HG03565 (cell line): ENCODE measurements at regions not wholly inside any gene's neighbourhood (a gene's known extent, or its start where the extent isn't known, plus 50 kb on each side); places are given as distances from the start of the nearest gene placed in this dataset.
"Not testable (repeated sequence)": the region's sequence is repeated elsewhere in the genome, so short reads cannot be mapped to it uniquely, and the experiment has no call there.

Experiments
- ATAC-seq: cut with Tn5 transposase; IDR thresholded peaks from one replicate; pipeline ENCODE4 v1.9.1; 2021; ENCODE audit warnings: mild to moderate bottlenecking, moderate library complexity; ENCODE audit not compliant: unreplicated experiment

DNA sequence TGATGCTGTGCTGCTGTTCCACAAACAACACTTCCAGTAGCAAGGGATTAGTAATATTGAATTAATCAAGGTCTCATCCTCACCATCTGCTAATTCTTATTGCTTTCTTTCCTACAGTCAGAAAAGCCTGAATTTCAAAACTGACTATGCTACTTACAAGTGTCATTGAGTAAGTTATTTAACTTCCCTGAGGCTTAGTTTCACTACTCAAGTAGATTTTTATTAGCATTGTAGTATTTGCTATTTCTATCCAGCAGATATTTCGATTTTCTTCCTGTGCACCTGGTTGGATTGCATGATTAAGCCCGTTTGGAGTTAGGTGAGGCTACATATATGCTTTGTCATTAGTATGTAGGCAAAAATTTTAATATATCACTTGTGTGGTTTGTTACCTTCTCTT is 591.5 kb downstream of the TRHDE start:
- ATAC-seq, result no peak

DNA sequence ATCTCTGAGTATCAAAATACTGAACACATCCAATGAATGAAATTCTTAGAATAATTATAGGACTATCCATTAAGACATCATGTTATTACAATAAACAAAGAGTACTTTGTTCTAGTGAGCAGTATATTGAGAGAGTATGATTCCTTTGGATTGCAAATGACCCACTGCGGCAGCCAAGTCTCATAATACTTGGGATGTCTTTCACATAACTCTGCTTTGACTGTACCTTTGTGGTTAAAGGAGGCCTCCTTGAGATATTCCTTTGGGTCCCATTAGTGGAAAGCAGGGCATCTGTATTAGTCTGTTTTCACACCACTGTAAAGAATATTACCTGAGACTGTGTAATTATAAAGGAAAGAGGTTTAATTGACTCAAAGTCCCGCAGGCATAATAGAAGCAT is 593.8 kb downstream of the TRHDE start:
- no peak for ATAC-seq

DNA sequence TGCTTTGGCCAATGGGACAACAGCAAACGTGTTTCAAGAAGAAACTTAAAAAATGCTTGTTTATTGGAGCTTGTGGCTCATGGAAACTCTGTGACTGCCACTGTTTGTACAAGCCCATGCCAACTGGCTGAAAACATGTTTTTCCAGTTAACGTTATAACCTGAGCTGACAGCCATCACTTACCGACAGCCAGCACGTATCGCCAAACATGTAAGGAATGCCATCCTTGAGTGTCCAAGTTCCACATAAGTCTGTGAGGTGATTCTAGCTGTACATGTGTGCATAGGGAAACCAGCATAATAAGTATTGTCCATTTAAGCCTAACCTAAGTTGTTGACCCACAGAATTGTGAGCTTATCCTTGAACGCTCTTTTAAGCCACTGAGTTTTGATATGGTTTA is 596.9 kb downstream of the TRHDE start:
- no peak for ATAC-seq

DNA sequence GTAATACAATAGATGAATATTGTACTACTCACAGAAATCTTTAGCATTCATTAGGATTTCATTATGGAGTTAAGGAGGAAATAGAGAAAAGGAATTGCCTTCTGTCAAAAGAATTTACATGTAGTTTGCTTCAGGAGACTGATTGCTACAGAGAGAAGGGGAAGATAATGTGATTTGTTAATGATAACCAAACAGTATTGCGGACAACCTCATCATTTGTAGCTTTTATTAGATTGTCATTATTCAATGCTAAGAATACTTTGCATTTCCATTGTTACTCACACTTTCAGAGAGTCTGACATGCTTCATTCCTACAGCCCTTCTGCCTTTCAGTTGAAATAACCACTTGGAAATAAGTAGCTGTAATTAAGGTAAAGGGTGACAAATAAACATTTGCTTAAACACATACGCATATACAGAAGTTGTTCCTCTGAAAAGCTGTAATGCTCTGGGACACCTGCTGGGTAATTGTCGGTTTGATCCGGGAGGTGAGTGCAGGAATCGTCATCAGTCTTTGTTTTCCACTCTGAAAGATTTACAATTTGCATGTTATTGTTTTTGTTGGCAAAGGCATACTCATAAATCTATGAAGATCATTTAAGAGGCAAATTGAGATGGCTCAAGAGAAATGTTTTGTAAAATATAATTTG is 600.2 kb downstream of the TRHDE start:
- no peak for ATAC-seq

DNA sequence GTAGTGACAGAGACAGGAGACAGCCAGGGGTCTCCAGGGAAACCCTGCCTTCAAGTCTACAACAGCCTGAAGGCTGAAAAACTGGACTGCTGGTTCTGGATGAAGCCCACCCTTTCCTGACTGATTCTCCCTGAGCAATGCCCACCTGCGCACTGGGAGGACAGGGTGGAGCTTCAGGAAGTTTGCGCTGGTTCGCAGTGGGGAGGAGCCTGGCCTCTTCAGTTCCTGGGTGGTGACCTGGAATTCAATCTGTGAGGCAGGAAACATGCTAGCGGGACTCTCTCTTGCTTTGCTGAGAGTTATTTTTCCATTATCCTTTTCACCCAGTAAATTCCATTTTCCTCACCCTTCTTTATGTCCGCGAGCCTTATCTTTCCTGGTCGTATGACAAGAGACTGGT is 600.8 kb downstream of the TRHDE start:
- no peak for ATAC-seq

DNA sequence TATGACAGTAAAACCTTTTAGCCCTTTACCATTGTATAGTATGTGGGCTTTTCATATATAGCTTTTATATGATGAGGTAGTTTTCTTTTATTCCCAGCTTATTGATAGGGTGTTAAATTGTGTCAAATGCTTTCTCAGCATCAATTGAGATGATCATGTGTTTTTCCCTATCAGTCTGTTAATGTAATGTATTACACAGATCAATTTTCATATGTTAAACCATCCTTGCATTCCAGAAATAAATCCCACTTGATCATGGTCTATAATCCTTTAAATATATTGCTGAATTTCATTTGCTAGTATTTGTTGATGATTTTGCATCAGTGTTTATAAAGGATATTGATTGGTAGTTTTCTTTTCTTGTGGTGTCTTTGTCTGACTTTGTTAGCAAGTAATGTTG is 603.9 kb downstream of the TRHDE start:
- ATAC-seq, result no peak

DNA sequence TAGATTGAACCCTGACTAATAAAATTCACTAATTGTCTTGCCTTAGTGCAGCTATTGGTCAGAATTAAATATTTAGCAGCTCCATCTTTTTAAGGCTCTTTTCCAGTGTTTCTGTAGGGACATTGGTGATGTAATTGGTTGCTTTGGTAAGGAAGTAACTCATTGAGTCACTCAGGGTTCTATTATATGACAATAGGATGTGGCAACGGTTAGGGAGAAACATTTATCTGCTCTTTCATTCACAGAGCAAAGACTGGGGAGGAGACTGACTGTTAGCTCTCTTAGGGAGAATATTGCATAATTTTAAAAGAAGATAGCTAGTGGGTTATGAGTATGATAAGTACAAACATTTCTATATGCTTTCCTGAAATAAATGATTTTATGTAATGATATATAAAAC is 616.5 kb downstream of the TRHDE start:
- ATAC-seq, result no peak

DNA sequence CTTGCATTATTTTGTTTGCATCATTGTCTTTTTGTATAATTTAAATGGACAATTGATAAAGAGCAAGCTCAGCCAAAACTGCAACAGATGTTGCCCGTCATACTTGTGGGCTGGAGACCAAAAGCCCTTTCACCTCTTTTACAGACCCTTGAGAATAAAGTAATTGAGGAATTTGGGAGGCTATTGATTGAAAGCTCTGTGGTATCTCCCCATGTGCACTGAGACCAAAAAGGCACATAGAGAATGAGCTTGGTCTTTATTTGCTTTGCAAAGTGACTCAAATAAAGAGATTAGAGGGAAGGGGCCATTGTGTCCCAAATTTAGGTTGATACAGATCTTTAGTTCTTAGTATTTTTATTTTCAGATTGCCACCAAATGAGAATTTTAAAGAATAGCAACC is 617.6 kb downstream of the TRHDE start:
- ATAC-seq, result no peak

DNA sequence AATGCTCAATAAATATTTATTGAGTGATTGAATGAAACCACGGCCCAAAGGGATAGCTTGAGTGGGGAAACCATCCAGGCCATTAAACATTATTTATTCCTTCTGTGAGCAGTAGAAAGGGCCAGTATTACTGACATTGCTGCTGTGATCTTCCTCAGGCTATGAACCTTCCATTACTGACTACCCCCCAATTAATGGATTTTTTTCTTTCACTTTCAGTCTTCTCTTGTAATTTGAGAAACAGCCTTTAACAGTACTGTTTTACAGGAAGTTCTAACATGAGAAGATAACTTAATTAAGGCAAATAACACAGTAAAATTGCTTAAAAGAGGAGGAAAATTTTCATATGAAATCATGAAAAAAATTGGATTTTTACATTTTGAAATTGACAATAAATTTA is 629.5 kb downstream of the TRHDE start:
- no peak for ATAC-seq

DNA sequence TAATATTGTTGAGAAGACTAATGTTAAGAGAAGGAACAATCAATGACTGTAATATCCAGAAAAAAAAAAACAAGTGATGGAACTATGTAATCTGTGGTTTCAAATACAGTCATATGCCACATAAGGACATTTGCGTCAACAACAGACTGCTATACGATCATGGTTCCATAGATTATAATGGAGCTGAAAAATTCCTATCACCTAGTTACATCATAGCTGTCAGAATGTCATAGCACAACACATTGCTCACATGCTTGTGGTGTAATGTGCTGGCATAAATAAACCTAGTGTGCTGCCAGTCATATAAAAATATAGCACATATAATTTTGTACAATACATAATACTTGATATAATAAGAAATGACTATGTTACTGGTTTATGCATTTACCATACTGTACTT is 653.5 kb downstream of the TRHDE start:
- ATAC-seq, result no peak

DNA sequence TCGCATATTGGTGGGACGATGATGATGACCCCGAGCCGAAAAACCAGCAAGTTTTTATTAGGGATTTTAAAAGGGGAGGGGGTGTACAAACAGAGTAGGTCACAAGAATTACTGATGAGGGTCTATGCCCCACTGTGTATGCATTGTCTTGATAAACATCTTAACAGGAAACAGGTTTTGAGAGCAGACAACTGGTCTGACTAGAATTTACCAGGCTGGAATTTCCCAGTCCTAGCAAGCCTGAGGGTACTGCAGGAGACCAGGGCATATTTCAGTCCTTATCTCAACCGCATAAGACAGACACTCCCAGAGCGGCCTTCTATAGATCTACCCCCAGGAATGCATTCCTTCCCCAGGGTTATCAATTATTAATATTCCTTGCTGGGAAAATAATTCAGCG is 659.7 kb downstream of the TRHDE start:
- not testable (repeated sequence) for ATAC-seq

DNA sequence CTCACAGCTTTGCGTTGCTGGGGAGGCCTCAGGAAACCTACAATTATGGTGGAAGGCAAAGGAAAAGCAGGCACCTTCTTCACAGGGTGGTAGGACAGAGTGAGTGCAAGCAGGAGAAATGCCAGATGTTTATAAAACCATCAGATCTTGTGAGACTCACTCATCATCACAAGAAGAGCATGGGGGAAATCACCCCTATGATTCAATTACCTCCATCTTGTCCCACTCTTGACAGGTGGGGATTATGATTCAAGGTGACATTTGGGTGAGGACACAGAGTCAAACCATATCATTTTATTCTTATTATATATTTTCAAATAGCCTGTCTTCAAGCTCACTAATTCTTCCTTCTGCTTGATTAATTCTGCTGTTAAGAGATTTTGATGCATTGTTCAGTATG is 665.3 kb downstream of the TRHDE start:
- no peak for ATAC-seq

DNA sequence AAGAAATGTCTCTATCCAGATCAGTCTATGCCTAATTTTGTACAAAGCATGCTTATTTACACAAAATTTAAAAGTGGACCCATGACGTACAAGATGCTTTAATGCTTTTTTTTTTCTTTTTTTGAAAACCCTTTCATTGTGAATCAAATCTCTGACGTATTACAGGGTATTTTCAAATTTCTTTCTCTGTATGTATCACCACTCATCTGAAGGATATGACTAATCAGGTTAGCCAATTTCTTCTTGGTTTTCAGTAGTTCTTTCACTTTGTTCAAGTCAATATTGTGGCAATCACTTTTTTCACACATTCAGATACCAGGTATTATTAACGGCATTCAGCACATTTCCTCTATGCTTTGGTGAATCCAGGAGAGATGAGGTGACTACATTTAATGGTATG is 685.3 kb downstream of the TRHDE start:
- no peak for ATAC-seq

DNA sequence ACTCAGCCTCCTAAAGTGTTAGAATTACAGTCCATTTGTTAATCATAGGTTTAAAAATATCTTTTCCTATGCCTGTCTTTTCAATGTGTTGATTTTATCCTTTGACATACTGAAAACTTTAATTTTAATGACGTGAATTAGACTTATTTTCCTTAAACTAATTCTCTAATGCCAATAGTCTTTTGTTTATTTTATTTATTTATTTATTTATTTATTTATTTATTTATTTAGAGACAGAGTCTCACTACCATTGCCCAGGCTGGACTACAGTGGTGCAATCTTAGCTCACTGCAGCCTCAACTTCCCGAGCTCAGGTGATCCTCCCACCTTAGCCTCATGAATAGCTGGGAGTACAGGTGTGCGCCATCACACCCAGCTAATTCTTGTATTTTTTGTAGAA is 694.5 kb downstream of the TRHDE start:
- ATAC-seq, result no peak

DNA sequence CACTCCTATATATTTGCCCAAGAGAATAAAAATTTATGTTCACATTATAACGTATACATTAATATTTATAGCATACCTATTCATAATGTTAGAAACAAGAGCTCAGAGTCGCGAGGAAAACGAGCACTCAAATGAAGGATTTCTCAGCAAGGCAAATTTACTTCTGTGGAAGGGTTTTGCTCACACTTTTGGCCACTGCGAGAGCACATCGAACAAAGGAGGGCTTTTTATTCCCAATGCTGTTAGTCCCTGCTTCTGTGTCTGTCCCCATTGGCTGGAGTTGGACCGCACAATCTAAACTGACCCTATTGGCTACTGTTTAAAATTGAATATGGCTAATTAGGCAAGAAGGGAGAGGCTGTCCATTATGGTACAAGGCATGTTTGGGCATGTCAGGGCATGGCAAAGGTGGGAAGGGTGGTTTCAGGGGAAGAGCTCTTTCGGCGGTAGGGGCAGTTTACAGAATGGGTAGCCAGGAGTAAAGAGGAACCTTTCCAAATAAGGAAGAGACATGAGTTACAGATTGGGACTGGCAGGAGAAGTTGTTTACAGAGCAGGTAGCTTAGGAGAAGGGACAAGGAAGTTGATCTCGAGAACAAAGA is 702.9 kb downstream of the TRHDE start:
- no peak for ATAC-seq

DNA sequence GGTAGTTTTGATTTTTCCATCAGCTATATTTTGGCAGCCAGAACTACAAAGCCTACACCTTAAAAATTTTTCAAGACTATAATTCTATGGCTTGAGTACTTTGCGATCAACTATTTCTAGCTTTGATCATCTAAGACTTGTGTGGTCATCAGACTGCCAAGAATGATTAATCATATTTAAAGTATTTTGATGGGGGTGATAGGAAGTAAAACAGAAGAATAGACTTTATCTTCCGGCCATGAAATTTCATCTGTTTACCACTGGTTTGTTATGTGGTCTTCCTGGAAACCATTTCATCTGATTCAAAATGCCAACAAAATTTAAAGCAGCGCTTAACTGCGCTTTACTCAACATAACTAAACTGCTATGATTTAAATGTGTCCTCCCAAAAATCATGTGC is 706.8 kb downstream of the TRHDE start:
- no peak for ATAC-seq

DNA sequence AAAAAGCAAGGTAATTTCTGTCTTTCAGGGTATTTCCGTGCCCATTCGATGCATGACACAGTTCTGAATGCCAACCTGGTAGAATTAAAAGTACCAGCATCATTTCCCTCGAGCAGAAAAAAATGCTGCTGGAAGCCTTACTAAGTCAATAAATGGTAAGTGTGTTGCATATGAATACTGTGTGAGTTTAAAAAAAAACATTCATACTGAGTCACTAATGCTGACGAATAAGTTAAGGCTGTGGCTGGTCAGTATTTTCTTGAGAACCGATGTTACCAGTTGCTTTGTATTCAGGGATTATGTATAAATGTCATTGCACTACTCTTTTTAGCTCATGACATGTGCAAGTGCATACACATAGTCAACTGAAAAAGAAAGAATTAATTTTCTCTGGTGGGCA is 710.2 kb downstream of the TRHDE start:
- ATAC-seq, result no peak

DNA sequence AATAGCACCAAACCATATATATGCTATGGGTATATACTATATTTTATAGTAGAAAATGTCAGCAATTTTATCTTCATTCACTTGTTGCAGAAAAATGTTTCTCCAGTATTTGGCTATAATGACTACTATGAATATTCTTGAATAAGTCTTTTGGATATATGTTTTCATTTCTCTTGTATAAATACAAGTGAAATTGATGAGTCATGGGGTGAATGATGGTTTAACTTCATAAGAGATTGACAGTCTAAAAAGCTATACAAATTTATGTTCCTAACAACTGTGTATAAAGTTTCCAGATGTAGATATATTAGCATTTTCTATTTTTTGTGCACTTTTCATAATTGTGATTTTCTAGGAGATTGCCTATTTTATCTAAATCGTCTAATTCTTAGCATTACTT is 714.8 kb downstream of the TRHDE start:
- no peak for ATAC-seq

DNA sequence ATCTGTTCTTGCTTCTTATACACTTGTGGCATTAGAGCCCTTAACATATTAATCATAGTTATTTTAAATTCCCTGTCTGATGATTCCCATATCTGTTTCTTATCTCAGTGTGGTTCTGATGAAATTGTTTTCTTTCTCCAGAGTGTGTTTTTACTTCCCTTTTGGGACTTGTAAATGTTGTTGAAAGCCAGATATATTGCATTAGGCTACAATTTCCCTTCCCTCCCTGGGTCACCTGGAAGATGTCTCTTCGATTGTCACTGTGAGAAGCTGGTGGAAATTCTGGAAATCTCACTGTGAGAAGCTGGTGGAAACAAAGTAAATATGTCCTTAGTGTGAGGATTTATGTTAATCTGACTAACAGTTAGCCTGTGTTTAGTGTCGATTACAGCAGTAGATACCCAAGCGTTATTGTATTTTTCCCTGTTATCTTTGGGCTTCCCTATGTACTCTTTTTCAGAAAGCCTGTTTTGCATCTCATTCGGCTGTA is 717.3 kb downstream of the TRHDE start:
- no peak for ATAC-seq

DNA sequence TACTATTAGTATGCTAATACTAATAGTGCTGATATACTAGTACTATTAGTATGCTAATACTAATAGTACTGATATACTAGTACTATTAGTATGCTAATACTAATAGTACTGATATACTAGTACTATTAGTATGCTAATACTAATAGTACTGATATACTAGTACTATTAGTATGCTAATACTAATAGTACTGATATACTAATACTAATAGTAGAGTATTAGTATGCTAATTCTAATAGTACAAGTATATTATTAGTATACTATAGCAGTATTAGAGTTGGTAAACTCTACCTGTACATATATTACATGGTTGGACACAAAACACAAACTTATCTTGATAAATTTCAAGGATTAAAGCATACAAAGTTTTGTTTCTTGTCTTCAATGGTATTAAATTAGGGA is 722.9 kb downstream of the TRHDE start:
- not testable (repeated sequence) for ATAC-seq

DNA sequence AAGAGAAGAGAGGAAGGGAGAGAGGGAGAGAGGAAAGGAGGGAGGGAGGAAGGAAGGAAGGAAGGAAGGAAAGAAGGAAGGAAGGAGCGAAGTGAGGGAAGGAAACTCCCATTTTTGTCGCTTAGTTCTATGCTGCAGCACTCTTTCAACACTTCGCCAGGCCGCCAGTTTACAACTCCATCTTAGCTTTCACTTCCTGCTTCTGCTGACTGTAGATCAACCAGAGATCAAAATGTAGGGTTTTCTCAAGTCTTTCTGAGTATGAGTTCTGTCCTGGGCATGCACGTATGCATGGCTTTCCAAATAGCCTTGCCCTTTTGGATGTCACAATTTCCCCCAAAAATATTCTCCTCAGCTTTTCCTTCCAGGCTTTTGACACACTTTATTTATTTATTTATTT is 723.4 kb downstream of the TRHDE start:
- no peak for ATAC-seq

DNA sequence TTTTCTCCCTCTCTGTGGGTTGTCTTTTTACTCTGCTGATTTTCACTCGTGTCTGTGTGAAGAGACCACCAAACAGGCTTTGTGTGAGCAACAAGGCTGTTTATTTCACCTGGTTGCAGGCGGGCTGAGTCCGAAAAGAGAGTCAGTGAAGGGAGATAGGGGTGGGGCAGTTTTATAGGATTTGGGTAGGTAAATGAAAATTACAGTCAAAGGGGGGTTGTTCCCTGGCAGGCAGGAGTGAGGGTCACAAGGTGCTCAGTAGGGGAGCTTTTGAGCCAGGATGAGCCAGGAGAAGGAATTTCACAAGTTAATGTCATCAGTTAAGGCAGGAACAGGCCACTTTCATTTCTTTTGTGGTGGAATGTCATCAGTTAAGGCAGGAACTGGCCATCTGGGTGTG is 729.6 kb downstream of the TRHDE start:
- ATAC-seq, result not testable (repeated sequence)

DNA sequence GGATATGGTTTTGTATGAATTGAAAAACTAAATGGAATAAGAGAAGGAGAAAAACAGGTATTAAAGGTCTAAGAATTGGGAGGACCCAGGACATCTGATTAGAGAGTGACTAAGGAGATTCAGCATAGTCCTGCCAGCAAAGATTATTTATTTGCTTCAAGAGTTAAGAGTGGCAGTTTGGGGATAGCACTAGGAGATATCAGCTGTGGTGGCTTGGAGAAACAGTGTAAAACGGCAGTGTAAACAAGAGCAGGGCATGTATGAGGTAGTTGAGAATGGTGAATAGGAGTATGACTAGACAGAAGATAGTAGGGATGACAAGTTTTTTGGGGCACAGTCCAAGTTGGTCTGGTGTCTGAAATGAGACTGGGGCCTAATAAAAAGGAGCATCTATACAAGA is 730.3 kb downstream of the TRHDE start:
- ATAC-seq, result not testable (repeated sequence)
